ENCODE measurements at regions not wholly inside any gene's neighbourhood (a gene's known extent, or its start where the extent isn't known, plus 50 kb on each side); places are given as distances from the start of the nearest gene placed in this dataset.

GRCh38 chr20:59376109-59376841 is 75.9 kb downstream of the EDN3 start:
- DNase-seq, result no peak

- DNase-seq, result no peak
Observed at GRCh38 chr20:59376998-59377397, 76.6 kb downstream of the EDN3 start.

GRCh38 chr20:59377842-59378241 is 77.4 kb downstream of the EDN3 start:
- DNase-seq, result no peak

- no peak for DNase-seq
Observed at GRCh38 chr20:59378396-59378795, 78.0 kb downstream of the EDN3 start.

- DNase-seq, result no peak
Observed at GRCh38 chr20:59378966-59379365, 78.6 kb downstream of the EDN3 start.

GRCh38 chr20:59381689-59382088 is 81.3 kb downstream of the EDN3 start:
- DNase-seq, result no peak

GRCh38 chr20:59382157-59382725 is 81.8 kb downstream of the EDN3 start:
- no peak for DNase-seq

- no peak for DNase-seq
Observed at GRCh38 chr20:59382907-59383306, 82.5 kb downstream of the EDN3 start.

- no peak for DNase-seq
Observed at GRCh38 chr20:59385038-59385437, 84.6 kb downstream of the EDN3 start.

GRCh38 chr20:59385480-59385879 is 85.1 kb downstream of the EDN3 start:
- no peak for DNase-seq

GRCh38 chr20:59386809-59387208 is 86.4 kb downstream of the EDN3 start:
- DNase-seq, result no peak

GRCh38 chr20:59387891-59388290 is 87.5 kb downstream of the EDN3 start:
- DNase-seq, result no peak

- DNase-seq, result no peak
Observed at GRCh38 chr20:59388402-59388801, 88.0 kb downstream of the EDN3 start.

GRCh38 chr20:59390437-59390836 is 90.0 kb downstream of the EDN3 start:
- DNase-seq, result no peak

- no peak for DNase-seq
Observed at GRCh38 chr20:59391975-59392374, 91.6 kb downstream of the EDN3 start.

GRCh38 chr20:59392736-59393135 is 92.3 kb downstream of the EDN3 start:
- DNase-seq, result no peak

- DNase-seq, result no peak
Observed at GRCh38 chr20:59393142-59393541, 92.7 kb downstream of the EDN3 start.

- no peak for DNase-seq
Observed at GRCh38 chr20:59395729-59396128, 95.3 kb downstream of the EDN3 start.

GRCh38 chr20:59398537-59399205 is 98.3 kb downstream of the EDN3 start:
- no peak for DNase-seq

- DNase-seq, result no peak
Observed at GRCh38 chr20:59399426-59400099, 99.2 kb downstream of the EDN3 start.

- DNase-seq, result no peak
Observed at GRCh38 chr20:59400708-59401107, 100.3 kb downstream of the EDN3 start.

- DNase-seq, result peak; percentile 41
Observed at GRCh38 chr20:59402681-59403080, 102.3 kb downstream of the EDN3 start.

- DNase-seq, result peak; percentile 10
Observed at GRCh38 chr20:59403261-59403961, 103.0 kb downstream of the EDN3 start.
